ENCODE measurements at regions not wholly inside any gene's neighbourhood (a gene's known extent, or its start where the extent isn't known, plus 50 kb on each side); places are given as distances from the start of the nearest gene placed in this dataset.

DNA sequence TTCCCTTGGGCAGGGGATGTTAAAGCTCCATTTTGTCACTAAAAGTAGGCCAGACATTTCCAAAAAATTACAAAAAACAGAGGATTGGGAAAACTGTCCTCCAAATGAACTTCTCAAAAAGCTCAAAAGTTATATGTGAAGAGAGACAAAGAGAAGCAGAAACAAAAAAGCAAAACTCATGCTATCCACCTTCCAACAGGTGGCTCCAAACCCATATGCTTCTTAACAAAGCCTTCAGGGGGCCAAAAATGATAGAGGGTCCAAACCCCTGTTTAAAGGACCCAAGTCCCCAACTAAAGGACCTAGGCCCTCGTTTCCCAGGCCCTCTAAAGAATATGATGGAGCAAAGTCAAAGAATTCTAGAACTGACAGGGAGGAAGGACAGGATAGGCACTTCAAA lies 146.7 kb downstream of the AASDHPPT start:
- no peak for TF ChIP-seq YY2 (tag by site-specific recombination; IDR thresholded peaks at IDR 0.05)
- no peak for TF ChIP-seq ZNF707 (tag by site-specific recombination; IDR thresholded peaks at IDR 0.05)
- TF ChIP-seq ZNF626 (tag by site-specific recombination; IDR thresholded peaks at IDR 0.05), result no peak
- TF ChIP-seq, protein P1, sequence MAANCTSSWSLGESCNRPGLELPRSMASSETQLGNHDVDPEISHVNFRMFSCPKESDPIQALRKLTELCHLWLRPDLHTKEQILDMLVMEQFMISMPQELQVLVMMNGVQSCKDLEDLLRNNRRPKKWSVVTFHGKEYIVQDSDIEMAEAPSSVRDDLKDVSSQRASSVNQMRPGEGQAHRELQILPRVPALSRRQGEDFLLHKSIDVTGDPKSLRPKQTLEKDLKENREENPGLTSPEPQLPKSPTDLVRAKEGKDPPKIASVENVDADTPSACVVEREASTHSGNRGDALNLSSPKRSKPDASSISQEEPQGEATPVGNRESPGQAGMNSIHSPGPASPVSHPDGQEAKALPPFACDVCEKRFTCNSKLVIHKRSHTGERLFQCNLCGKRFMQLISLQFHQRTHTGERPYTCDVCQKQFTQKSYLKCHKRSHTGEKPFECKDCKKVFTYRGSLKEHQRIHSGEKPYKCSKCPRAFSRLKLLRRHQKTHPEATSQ (tag by site-specific recombination; IDR thresholded peaks at IDR 0.05), result no peak
- TF ChIP-seq, protein P2, sequence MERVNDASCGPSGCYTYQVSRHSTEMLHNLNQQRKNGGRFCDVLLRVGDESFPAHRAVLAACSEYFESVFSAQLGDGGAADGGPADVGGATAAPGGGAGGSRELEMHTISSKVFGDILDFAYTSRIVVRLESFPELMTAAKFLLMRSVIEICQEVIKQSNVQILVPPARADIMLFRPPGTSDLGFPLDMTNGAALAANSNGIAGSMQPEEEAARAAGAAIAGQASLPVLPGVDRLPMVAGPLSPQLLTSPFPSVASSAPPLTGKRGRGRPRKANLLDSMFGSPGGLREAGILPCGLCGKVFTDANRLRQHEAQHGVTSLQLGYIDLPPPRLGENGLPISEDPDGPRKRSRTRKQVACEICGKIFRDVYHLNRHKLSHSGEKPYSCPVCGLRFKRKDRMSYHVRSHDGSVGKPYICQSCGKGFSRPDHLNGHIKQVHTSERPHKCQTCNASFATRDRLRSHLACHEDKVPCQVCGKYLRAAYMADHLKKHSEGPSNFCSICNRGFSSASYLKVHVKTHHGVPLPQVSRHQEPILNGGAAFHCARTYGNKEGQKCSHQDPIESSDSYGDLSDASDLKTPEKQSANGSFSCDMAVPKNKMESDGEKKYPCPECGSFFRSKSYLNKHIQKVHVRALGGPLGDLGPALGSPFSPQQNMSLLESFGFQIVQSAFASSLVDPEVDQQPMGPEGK (tag by site-specific recombination; IDR thresholded peaks at IDR 0.05), result no peak
- TF ChIP-seq, protein P3, sequence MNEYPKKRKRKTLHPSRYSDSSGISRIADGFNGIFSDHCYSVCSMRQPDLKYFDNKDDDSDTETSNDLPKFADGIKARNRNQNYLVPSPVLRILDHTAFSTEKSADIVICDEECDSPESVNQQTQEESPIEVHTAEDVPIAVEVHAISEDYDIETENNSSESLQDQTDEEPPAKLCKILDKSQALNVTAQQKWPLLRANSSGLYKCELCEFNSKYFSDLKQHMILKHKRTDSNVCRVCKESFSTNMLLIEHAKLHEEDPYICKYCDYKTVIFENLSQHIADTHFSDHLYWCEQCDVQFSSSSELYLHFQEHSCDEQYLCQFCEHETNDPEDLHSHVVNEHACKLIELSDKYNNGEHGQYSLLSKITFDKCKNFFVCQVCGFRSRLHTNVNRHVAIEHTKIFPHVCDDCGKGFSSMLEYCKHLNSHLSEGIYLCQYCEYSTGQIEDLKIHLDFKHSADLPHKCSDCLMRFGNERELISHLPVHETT (tag by site-specific recombination; IDR thresholded peaks at IDR 0.05), result no peak
- TF ChIP-seq ZNF366 (tag by site-specific recombination; conservative IDR thresholded peaks at IDR 0.05), result no peak
- TF ChIP-seq, protein P4, sequence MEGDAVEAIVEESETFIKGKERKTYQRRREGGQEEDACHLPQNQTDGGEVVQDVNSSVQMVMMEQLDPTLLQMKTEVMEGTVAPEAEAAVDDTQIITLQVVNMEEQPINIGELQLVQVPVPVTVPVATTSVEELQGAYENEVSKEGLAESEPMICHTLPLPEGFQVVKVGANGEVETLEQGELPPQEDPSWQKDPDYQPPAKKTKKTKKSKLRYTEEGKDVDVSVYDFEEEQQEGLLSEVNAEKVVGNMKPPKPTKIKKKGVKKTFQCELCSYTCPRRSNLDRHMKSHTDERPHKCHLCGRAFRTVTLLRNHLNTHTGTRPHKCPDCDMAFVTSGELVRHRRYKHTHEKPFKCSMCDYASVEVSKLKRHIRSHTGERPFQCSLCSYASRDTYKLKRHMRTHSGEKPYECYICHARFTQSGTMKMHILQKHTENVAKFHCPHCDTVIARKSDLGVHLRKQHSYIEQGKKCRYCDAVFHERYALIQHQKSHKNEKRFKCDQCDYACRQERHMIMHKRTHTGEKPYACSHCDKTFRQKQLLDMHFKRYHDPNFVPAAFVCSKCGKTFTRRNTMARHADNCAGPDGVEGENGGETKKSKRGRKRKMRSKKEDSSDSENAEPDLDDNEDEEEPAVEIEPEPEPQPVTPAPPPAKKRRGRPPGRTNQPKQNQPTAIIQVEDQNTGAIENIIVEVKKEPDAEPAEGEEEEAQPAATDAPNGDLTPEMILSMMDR (tag by site-specific recombination; IDR thresholded peaks at IDR 0.05), result no peak
- TF ChIP-seq, protein P5, sequence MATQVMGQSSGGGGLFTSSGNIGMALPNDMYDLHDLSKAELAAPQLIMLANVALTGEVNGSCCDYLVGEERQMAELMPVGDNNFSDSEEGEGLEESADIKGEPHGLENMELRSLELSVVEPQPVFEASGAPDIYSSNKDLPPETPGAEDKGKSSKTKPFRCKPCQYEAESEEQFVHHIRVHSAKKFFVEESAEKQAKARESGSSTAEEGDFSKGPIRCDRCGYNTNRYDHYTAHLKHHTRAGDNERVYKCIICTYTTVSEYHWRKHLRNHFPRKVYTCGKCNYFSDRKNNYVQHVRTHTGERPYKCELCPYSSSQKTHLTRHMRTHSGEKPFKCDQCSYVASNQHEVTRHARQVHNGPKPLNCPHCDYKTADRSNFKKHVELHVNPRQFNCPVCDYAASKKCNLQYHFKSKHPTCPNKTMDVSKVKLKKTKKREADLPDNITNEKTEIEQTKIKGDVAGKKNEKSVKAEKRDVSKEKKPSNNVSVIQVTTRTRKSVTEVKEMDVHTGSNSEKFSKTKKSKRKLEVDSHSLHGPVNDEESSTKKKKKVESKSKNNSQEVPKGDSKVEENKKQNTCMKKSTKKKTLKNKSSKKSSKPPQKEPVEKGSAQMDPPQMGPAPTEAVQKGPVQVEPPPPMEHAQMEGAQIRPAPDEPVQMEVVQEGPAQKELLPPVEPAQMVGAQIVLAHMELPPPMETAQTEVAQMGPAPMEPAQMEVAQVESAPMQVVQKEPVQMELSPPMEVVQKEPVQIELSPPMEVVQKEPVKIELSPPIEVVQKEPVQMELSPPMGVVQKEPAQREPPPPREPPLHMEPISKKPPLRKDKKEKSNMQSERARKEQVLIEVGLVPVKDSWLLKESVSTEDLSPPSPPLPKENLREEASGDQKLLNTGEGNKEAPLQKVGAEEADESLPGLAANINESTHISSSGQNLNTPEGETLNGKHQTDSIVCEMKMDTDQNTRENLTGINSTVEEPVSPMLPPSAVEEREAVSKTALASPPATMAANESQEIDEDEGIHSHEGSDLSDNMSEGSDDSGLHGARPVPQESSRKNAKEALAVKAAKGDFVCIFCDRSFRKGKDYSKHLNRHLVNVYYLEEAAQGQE (tag by site-specific recombination; IDR thresholded peaks at IDR 0.05), result no peak
- TF ChIP-seq ZNF24 (tag by site-specific recombination; IDR thresholded peaks at IDR 0.05), result no peak
- TF ChIP-seq ZNF146 (tag by site-specific recombination; IDR thresholded peaks at IDR 0.05), result no peak
- no peak for TF ChIP-seq ZNF544 (tag by site-specific recombination; IDR thresholded peaks at IDR 0.05)

All from HEK293 (cell line).